ENCODE measurements at regions not wholly inside any gene's neighbourhood (a gene's known extent, or its start where the extent isn't known, plus 50 kb on each side); places are given as distances from the start of the nearest gene placed in this dataset.

DNA sequence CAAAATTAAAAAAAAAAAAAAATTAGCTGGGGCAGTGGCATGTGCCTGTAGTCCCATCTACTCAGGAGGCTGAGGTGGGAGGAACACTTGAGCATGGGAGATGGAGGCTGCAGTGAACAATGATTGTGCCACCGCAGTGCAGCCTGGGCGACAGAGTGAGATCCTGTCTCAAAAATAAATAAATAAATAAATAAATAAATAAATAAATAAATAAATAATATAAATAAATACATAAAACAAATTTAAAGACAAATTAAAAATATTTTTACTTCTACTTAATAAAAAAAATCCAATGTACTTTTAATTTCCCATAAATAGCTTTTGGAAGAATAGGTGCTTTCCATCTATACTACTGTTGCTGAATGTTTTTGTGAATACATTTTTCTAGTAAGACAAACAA, 598.4 kb upstream of the EDIL3 start:
- no peak for TF ChIP-seq TAF1 (conservative IDR thresholded peaks at IDR 0.05)
- TF ChIP-seq HNF4A (conservative IDR thresholded peaks at IDR 0.05): no peak
- TF ChIP-seq GABPA (IDR thresholded peaks at IDR 0.05 in 1 of 2, conservative IDR thresholded peaks at IDR 0.05 in 1 of 2): no peak
- TF ChIP-seq NR2F2 (IDR thresholded peaks at IDR 0.05): no peak
- no peak for TF ChIP-seq HNF4G (IDR thresholded peaks at IDR 0.05)
- TF ChIP-seq FOXA1 (IDR thresholded peaks at IDR 0.05): no peak
- TF ChIP-seq ZBTB33 (IDR thresholded peaks at IDR 0.05): no peak
- no peak for TF ChIP-seq MAX (IDR thresholded peaks at IDR 0.05)
- TF ChIP-seq, protein P1, sequence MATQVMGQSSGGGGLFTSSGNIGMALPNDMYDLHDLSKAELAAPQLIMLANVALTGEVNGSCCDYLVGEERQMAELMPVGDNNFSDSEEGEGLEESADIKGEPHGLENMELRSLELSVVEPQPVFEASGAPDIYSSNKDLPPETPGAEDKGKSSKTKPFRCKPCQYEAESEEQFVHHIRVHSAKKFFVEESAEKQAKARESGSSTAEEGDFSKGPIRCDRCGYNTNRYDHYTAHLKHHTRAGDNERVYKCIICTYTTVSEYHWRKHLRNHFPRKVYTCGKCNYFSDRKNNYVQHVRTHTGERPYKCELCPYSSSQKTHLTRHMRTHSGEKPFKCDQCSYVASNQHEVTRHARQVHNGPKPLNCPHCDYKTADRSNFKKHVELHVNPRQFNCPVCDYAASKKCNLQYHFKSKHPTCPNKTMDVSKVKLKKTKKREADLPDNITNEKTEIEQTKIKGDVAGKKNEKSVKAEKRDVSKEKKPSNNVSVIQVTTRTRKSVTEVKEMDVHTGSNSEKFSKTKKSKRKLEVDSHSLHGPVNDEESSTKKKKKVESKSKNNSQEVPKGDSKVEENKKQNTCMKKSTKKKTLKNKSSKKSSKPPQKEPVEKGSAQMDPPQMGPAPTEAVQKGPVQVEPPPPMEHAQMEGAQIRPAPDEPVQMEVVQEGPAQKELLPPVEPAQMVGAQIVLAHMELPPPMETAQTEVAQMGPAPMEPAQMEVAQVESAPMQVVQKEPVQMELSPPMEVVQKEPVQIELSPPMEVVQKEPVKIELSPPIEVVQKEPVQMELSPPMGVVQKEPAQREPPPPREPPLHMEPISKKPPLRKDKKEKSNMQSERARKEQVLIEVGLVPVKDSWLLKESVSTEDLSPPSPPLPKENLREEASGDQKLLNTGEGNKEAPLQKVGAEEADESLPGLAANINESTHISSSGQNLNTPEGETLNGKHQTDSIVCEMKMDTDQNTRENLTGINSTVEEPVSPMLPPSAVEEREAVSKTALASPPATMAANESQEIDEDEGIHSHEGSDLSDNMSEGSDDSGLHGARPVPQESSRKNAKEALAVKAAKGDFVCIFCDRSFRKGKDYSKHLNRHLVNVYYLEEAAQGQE (IDR thresholded peaks at IDR 0.05): no peak
- TF ChIP-seq, protein P2, sequence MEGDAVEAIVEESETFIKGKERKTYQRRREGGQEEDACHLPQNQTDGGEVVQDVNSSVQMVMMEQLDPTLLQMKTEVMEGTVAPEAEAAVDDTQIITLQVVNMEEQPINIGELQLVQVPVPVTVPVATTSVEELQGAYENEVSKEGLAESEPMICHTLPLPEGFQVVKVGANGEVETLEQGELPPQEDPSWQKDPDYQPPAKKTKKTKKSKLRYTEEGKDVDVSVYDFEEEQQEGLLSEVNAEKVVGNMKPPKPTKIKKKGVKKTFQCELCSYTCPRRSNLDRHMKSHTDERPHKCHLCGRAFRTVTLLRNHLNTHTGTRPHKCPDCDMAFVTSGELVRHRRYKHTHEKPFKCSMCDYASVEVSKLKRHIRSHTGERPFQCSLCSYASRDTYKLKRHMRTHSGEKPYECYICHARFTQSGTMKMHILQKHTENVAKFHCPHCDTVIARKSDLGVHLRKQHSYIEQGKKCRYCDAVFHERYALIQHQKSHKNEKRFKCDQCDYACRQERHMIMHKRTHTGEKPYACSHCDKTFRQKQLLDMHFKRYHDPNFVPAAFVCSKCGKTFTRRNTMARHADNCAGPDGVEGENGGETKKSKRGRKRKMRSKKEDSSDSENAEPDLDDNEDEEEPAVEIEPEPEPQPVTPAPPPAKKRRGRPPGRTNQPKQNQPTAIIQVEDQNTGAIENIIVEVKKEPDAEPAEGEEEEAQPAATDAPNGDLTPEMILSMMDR (IDR thresholded peaks at IDR 0.05; ENCODE audit: low read depth, low read length, missing input control): no peak
- TF ChIP-seq YY1 (IDR thresholded peaks at IDR 0.05): no peak
- no peak for TF ChIP-seq EGR1 (IDR thresholded peaks at IDR 0.05; ENCODE audit: low read depth in 2 of 2)
- no peak for TF ChIP-seq FOXA2 (IDR thresholded peaks at IDR 0.05)
- TF ChIP-seq, protein P3, sequence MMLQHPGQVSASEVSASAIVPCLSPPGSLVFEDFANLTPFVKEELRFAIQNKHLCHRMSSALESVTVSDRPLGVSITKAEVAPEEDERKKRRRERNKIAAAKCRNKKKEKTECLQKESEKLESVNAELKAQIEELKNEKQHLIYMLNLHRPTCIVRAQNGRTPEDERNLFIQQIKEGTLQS (IDR thresholded peaks at IDR 0.05): no peak
- Histone ChIP-seq H3K4me3 (ENCODE audit: low read depth in 1 of 3, low read length in 3 of 3) (no peak overlapping the region), H3K4me1 (ENCODE audit: control insufficient read depth in 4 of 4, insufficient read depth in 4 of 4, low read length in 3 of 4) (no peaks in the 10 kb centered on the region), H3K9me3 (ENCODE audit: control insufficient read depth in 4 of 4, low read length in 3 of 4) (no peaks in the 10 kb centered on the region), H3K9ac (ENCODE audit: low read depth in 1 of 2, low read length in 2 of 2) (no peak overlapping the region), H3K36me3 (ENCODE audit: control insufficient read depth in 4 of 4, insufficient read depth in 3 of 4, low read depth in 1 of 4, low read length in 3 of 4) (no peaks in the 10 kb centered on the region), H3K27me3 (ENCODE audit: control insufficient read depth in 4 of 4, insufficient read depth in 4 of 4, low read length in 3 of 4) (no peaks in the 10 kb centered on the region), H3K27ac (ENCODE audit: low read depth in 1 of 2, low read length in 2 of 2) (no peak overlapping the region)
- DNase-seq (ENCODE audit: low spot score): no peak
- WGBS: 78% methylated on average over 2 of the region's 2 CpGs

- H3K4me1 ChIP-seq (ENCODE audit: control insufficient read depth in 4 of 4, insufficient read depth in 4 of 4, low read length in 3 of 4): no peaks in the 10 kb centered on the region
- H3K27ac ChIP-seq (ENCODE audit: low read depth in 1 of 2, low read length in 2 of 2): no peak overlapping the region
- H3K27me3 ChIP-seq (ENCODE audit: control insufficient read depth in 4 of 4, insufficient read depth in 4 of 4, low read length in 3 of 4): no peaks in the 10 kb centered on the region
- H3K4me3 ChIP-seq (ENCODE audit: low read depth in 1 of 3, low read length in 3 of 3): no peak overlapping the region
- H3K9ac ChIP-seq (ENCODE audit: low read depth in 1 of 2, low read length in 2 of 2): no peak overlapping the region
- no peak for TF ChIP-seq FOXA1 (IDR thresholded peaks at IDR 0.05)
- TF ChIP-seq YY1 (IDR thresholded peaks at IDR 0.05): no peak
- H3K36me3 ChIP-seq (ENCODE audit: control insufficient read depth in 4 of 4, insufficient read depth in 3 of 4, low read depth in 1 of 4, low read length in 3 of 4): no peaks in the 10 kb centered on the region
- DNase-seq (ENCODE audit: low spot score): no peak
- WGBS: 41% methylated on average over 3 of the region's 3 CpGs
- H3K9me3 ChIP-seq (ENCODE audit: control insufficient read depth in 4 of 4, low read length in 3 of 4): no peaks in the 10 kb centered on the region
Observed at GRCh38 chr5:84985148-84985547, 600.5 kb upstream of the EDIL3 start.

Measured in liver (tissue), 8 donors.